ENCODE measurements at regions not wholly inside any gene's neighbourhood (a gene's known extent, or its start where the extent isn't known, plus 50 kb on each side); places are given as distances from the start of the nearest gene placed in this dataset.
A peak's percentile ranks its signal among the peaks of the same experiment; 100 is the strongest.
"Not testable (repeated sequence)": the region's sequence is repeated elsewhere in the genome, so short reads cannot be mapped to it uniquely, and the experiment has no call there.

- in situ Hi-C loops (cut with HindIII; ENCODE audit: low pct_unique_long_range_greater_than_20kb, low sequenced_read_pairs) = no loop called here
- DNase-seq (ENCODE audit: low read depth) = peak; percentile 33
Measured at GRCh38 chrX:25158635-25159034, 142.9 kb upstream of the ARX start.

- in situ Hi-C loops (cut with HindIII; ENCODE audit: low pct_unique_long_range_greater_than_20kb, low sequenced_read_pairs) = no loop called here
- DNase-seq (ENCODE audit: low read depth) = no peak
Measured at GRCh38 chrX:25156832-25157231, 141.1 kb upstream of the ARX start.

GRCh38 chrX:25156323-25156722, 140.6 kb upstream of the ARX start:
- in situ Hi-C loops (cut with HindIII; ENCODE audit: low pct_unique_long_range_greater_than_20kb, low sequenced_read_pairs) = no loop called here
- peak; percentile 18 for DNase-seq (ENCODE audit: low read depth)

GRCh38 chrX:25154168-25154567, 138.4 kb upstream of the ARX start:
- in situ Hi-C loops (cut with HindIII; ENCODE audit: low pct_unique_long_range_greater_than_20kb, low sequenced_read_pairs) = no loop called here
- DNase-seq (ENCODE audit: low read depth) = no peak

GRCh38 chrX:25151749-25152148, 136.0 kb upstream of the ARX start:
- no peak for DNase-seq (ENCODE audit: low read depth)
- in situ Hi-C loops (cut with HindIII; ENCODE audit: low pct_unique_long_range_greater_than_20kb, low sequenced_read_pairs) = no loop called here

GRCh38 chrX:25144043-25144940, 128.5 kb upstream of the ARX start:
- DNase-seq (ENCODE audit: low read depth) = peak; percentile 17
- in situ Hi-C loops (cut with HindIII; ENCODE audit: low pct_unique_long_range_greater_than_20kb, low sequenced_read_pairs) = no loop called here

GRCh38 chrX:25143596-25143995, 127.8 kb upstream of the ARX start:
- in situ Hi-C loops (cut with HindIII; ENCODE audit: low pct_unique_long_range_greater_than_20kb, low sequenced_read_pairs) = no loop called here

GRCh38 chrX:25141684-25142083, 125.9 kb upstream of the ARX start:
- in situ Hi-C loops (cut with HindIII; ENCODE audit: low pct_unique_long_range_greater_than_20kb, low sequenced_read_pairs) = no loop called here
- no peak for DNase-seq (ENCODE audit: low read depth)

More at GRCh38 chrX:25143596-25143995, 127.8 kb upstream of the ARX start:
- DNase-seq (ENCODE audit: low read depth) = no peak

GRCh38 chrX:25131055-25131454, 115.3 kb upstream of the ARX start:
- in situ Hi-C loops (cut with HindIII; ENCODE audit: low pct_unique_long_range_greater_than_20kb, low sequenced_read_pairs) = no loop called here
- DNase-seq (ENCODE audit: low read depth) = no peak

GRCh38 chrX:25130619-25131018, 114.9 kb upstream of the ARX start:
- no peak for DNase-seq (ENCODE audit: low read depth)
- in situ Hi-C loops (cut with HindIII; ENCODE audit: low pct_unique_long_range_greater_than_20kb, low sequenced_read_pairs) = no loop called here

- no peak for DNase-seq (ENCODE audit: low read depth)
- in situ Hi-C loops (cut with HindIII; ENCODE audit: low pct_unique_long_range_greater_than_20kb, low sequenced_read_pairs) = no loop called here
Measured at GRCh38 chrX:25125483-25125882, 109.7 kb upstream of the ARX start.

GRCh38 chrX:25124391-25124790, 108.6 kb upstream of the ARX start:
- no peak for DNase-seq (ENCODE audit: low read depth)
- in situ Hi-C loops (cut with HindIII; ENCODE audit: low pct_unique_long_range_greater_than_20kb, low sequenced_read_pairs) = no loop called here

GRCh38 chrX:25112156-25112555, 96.4 kb upstream of the ARX start:
- in situ Hi-C loops (cut with HindIII; ENCODE audit: low pct_unique_long_range_greater_than_20kb, low sequenced_read_pairs) = no loop called here
- DNase-seq (ENCODE audit: low read depth) = no peak

GRCh38 chrX:25108481-25108880, 92.7 kb upstream of the ARX start:
- DNase-seq (ENCODE audit: low read depth) = no peak
- in situ Hi-C loops (cut with HindIII; ENCODE audit: low pct_unique_long_range_greater_than_20kb, low sequenced_read_pairs) = no loop called here

- no peak for DNase-seq (ENCODE audit: low read depth)
- in situ Hi-C loops (cut with HindIII; ENCODE audit: low pct_unique_long_range_greater_than_20kb, low sequenced_read_pairs) = no loop called here
Measured at GRCh38 chrX:25105221-25105620, 89.5 kb upstream of the ARX start.

- no peak for DNase-seq (ENCODE audit: low read depth)
- in situ Hi-C loops (cut with HindIII; ENCODE audit: low pct_unique_long_range_greater_than_20kb, low sequenced_read_pairs) = no loop called here
Measured at GRCh38 chrX:25096522-25097045, 80.8 kb upstream of the ARX start.

GRCh38 chrX:25091152-25091551, 75.4 kb upstream of the ARX start:
- in situ Hi-C loops (cut with HindIII; ENCODE audit: low pct_unique_long_range_greater_than_20kb, low sequenced_read_pairs); DNase-seq (ENCODE audit: low read depth): not testable (repeated sequence)

- DNase-seq (ENCODE audit: low read depth) = no peak
- in situ Hi-C loops (cut with HindIII; ENCODE audit: low pct_unique_long_range_greater_than_20kb, low sequenced_read_pairs) = no loop called here
Measured at GRCh38 chrX:25084446-25084845, 68.7 kb upstream of the ARX start.

GRCh38 chrX:25083661-25084060, 67.9 kb upstream of the ARX start:
- in situ Hi-C loops (cut with HindIII; ENCODE audit: low pct_unique_long_range_greater_than_20kb, low sequenced_read_pairs) = no loop called here
- DNase-seq (ENCODE audit: low read depth) = no peak

- DNase-seq (ENCODE audit: low read depth) = no peak
- in situ Hi-C loops (cut with HindIII; ENCODE audit: low pct_unique_long_range_greater_than_20kb, low sequenced_read_pairs) = no loop called here
Measured at GRCh38 chrX:25079020-25079419, 63.3 kb upstream of the ARX start.
